PC-9 (cell line): ENCODE measurements at regions not wholly inside any gene's neighbourhood (a gene's known extent, or its start where the extent isn't known, plus 50 kb on each side); places are given as distances from the start of the nearest gene placed in this dataset.

ENCODE experiments used
- CTCF ChIP-seq: fragments of 200-600 bp; sonication (generic); conservative IDR thresholded peaks from 2 replicates; pipeline ENCODE4 v1.6.1; 2017; ENCODE audit warnings: mixed run types, antibody characterized with exemption, mild to moderate bottlenecking, moderate library complexity
- EZH2 ChIP-seq: fragments of 200-600 bp; sonication (generic); IDR thresholded peaks from 2 replicates; pipeline ENCODE4 v1.8.0; 2017; ENCODE audit warnings: antibody characterized with exemption, low read depth

- TF ChIP-seq CTCF (no peak), EZH2 (no peak)
Observed at GRCh38 chr3:36211652-36211999, 168.7 kb upstream of the STAC start.
